NCI-H2107 (cell line): ENCODE measurements at regions not wholly inside any gene's neighbourhood (a gene's known extent, or its start where the extent isn't known, plus 50 kb on each side); places are given as distances from the start of the nearest gene placed in this dataset.
"Not testable (repeated sequence)": the region's sequence is repeated elsewhere in the genome, so short reads cannot be mapped to it uniquely, and the experiment has no call there.

Experiments used
- DNase-seq: peaks from one replicate; lab custom pipeline; 2025; lab: John Stamatoyannopoulos, UW

GRCh38 chr10:28896791-28897409 is 219.6 kb downstream of the BAMBI start:
- DNase-seq: not testable (repeated sequence)

DNA sequence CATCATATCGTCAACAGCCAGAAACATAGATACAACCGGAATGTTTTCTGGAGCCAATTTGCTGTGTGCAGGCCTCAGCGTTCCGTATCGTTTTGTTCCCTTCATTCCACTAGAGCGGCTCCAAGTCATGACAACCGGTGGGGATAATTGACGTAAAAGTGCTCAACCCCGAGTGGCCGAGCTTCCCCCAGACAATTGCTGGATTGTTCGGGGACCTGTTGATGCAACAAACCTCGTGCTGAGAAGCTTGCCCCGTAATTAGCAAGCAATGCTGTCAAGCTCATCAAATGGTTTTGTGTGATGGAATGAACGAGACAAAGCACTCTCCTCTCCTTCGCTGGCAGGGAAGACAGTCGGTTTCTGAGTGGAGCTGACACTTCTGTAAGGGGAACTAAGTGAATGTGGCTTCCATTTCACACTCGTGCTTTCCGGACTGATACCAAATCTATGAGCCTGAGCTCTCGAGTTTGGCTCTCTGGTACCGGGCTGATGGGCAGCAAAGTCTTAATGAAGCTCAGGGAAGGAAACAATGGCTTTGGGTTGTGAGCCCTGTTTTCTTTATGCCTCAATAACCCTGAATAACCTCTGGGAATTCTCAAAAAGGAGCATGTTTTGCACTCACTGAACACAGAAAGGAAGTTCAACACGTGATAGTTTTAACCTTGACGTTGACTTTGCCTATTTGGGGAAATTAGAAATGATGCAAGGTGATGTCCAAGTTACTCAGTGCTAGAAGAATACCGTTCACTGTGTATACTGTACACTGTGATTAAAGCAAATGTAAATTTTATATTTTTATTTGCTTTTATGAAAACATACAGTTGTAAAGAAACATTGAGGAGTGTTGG is 220.5 kb downstream of the BAMBI start:
- no peak for DNase-seq

DNA sequence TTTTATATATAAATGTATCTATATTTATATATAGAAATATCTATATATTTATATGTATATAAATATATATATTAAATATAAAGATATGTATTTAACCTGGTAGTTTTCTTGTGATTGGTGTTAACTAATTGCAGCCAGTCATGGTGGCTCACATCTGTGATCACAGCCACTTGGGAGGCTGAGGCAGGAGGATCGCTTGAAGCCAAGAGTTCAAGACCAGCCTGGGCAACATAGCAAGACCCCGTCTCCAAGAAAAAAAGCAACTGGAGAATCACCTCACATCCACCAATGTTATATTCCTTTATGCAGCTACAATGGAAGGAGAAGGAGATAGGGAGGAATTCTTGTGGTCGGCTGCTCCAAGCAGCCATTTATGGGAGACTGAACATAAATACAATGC is 224.9 kb downstream of the BAMBI start:
- DNase-seq: no peak

DNA sequence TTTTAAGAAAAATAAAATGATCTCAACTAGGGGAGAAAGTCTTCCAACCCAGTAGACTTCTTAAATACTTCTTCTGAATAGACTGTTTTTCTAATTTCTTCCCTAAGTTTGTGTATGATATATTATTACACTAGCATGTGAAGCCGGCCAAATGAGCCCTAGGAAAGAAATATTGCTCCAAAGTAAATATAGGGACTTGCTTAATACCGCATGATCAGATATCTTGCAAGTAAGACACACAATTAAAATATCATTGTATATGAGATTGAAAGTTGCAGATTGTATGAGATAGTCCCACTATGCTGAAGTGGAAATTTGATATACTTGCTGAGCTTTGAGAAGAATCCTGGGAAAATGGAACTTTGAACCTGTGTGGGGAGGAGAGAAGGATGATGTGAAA is 225.7 kb downstream of the BAMBI start:
- DNase-seq: no peak

DNA sequence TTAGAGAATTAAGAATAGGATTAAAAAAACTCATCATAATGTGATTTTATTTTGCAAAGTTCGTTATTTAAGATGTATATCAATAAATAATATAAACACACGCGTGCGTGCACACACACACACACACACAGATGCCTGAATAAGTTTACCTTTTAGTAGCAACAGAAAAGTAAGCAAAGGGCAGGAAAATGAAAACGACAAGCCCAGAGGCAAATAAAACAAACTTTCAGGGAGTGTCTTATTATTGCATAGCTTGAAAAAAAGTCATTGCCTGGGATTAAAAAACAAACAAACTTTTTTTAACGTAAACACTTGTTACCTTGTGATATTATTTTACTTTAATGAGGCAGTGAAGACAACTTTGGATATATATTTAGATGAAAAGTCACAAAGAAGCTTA is 226.4 kb downstream of the BAMBI start:
- no peak for DNase-seq

DNA sequence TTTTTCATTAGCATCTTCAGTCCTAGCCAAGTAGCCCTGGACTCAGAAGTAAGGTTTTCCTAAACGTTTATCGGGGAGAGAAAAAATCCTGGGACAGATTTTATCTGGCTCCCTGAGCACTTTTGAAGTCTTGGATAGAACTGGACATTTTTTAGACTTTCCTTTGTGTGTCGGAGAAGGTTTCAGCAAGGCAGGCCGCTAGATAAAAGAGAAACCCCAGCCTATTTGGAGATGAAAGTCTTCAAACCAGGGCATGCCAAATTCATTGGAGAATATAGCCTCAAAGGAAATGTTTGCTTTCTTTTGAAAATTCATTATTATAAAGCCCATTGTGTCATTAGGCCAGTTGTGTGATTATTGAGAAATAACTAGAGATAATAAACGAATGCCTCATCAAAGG is 228.1 kb downstream of the BAMBI start:
- DNase-seq: no peak

DNA sequence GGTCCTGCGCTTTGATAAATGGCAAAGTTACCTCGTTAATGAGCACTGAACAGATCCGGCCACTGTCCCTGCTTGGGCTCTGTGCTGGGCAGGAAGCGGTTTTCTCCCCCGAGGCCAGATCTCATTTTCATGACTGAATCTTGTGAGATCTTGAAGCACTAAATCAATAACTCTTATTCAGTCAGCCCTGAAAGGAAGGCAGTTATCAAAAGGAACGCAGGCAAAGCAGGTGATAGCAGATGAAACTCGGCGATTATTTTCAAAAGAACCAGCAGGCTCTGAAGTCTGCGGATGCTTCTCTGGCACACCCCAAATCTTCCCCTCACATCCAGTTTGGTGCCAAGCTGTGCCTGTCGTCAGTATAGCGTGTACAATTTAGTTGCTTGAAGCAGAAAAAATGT is 228.7 kb downstream of the BAMBI start:
- DNase-seq: no peak

- DNase-seq: no peak
These were observed 229.1 kb downstream of the BAMBI start for GRCh38 chr10:28906415-28906814.

DNA sequence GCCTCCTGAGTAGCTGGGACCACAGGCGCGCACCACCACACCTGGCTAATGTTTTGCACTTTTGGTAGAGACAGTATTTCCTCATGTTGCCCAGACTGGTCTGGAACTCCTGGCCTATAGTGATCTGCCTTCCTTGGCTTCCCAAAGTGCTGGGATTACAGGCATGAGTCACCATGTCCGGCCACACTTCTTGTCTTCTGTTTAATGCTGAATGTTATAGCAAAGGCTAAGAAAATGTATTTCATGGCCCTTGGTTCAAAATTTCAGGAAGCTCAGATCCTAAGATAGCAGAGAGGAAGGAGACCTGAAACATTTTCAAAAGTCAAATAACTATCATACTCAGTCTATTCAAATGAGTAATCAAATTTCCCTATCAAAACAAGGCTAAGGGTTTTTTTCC is 229.6 kb downstream of the BAMBI start:
- no peak for DNase-seq

DNA sequence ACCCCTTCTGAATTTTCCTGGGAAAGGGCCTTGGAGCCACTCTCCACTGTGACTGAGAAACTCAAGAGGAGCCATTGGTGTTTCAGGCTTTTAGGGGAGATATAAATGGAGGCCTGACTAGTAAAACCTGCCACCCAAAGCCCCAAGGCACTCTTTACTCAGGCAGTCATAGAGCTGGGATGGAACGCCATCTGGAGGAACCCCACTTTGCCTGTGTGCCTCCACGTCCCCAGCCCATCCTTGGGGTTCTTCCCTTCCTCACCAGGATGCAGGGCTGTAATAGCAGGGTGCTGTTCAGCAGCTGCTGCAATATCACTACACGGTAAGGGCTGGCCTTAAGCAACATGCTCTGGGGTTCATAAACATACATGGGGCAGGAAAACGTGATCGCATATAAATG is 232.6 kb downstream of the BAMBI start:
- DNase-seq: no peak

GRCh38 chr10:28910956-28911355 is 233.6 kb downstream of the BAMBI start:
- no peak for DNase-seq

DNA sequence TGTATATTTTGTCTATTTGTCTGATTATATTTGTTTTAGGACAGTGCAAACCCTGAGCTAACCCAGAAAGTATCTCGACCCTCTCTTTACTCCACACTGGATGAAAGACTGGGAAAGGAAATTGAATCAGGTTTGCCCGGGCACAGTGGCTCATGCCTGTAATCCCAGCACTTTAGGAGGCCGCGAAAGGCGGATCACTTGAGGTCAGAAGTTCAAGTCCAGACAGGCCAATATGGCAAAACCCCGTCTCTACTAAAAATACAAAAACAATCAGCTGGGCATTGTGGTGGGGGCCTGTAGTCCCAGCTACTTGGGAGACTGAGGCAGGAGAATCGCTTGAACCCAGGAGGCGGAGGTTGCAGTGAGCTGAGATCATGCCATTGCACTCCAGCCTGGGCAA is 234.2 kb downstream of the BAMBI start:
- DNase-seq: not testable (repeated sequence)

GRCh38 chr10:28912017-28912783 is 234.9 kb downstream of the BAMBI start:
- DNase-seq: no peak

DNA sequence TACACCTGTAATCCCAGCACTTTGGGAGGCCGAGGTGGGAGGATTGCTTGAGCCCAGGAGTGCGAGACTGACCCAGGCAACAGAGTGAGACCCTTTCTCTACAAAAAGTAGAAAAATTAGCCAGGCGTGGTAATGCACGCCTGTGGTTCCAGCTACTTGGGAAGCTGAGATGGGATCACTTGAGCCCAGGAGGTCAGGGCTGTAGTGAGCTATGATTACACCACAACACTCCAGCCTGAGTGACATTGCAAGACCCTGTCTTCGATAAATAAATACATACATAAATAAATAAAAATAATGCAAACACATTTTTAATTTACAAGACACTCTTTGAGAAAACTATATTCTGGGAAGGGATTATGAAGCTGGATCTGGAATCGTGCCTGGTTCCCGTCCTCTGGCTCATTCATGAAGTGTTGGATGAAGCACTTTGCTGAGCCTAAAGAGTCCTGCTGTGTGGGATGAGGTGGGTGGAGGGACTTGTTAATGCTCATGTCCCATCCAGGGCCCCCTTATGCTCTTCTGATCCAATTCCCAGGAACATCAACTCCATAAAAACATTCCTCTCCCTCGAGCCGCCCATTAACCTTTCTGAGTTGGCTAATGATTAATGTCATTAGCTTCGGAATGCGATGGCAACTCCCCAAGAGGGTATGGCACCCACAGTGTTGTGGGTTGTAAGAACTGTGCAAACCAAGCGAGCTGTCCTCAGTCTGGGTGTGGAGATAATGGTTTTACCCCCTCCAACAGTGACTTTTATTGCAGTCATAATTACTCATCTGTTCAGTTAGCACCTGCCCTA is 236.3 kb downstream of the BAMBI start:
- no peak for DNase-seq

- no peak for DNase-seq
These were observed 237.4 kb downstream of the BAMBI start for GRCh38 chr10:28914701-28915100.

DNA sequence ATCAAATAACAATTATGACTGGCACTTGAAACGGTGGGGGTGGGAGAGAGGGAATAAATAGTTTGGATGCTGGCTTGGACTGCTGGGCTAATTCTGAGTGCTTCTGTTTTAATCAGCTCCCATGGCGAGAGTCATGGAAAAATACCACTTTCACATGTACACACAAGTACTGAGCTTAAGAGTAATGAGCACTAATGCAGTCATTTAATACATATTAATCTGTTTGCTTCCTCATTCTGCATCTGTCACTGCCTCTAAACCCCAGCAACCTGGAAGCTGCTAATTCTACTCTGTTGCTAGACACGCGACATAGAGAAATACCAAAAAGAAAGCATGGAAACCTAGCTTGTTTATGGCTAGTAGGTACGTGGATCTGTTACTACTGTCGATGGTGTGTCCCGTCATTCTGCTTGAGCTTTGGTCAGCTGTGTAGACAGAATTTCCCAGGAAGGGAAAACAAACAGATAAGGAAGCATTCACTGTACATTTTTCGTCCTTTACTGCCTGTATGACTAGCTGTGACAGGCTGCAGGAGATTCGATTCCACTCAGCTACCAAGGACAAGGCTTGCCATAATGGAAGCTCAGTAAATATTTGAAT is 238.8 kb downstream of the BAMBI start:
- no peak for DNase-seq

DNA sequence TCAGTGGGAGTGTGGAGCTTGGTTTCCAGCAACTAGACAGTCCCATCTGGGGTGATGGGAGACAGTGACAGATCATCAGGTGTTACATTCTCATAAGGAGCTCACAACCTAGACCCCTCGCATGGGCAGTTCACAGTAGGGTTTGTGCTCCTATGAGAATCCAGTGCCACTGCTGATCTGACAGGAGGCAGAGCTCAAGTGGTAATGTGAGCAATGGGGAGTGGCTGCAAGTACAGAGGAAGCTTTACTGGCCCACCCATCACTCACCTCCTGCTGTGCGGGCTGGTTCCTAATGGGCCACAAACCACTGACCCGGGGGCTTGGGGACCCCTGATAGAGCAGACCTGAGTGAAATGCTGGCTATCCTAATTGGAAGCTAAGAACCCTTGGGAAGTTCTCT is 242.8 kb downstream of the BAMBI start:
- no peak for DNase-seq

DNA sequence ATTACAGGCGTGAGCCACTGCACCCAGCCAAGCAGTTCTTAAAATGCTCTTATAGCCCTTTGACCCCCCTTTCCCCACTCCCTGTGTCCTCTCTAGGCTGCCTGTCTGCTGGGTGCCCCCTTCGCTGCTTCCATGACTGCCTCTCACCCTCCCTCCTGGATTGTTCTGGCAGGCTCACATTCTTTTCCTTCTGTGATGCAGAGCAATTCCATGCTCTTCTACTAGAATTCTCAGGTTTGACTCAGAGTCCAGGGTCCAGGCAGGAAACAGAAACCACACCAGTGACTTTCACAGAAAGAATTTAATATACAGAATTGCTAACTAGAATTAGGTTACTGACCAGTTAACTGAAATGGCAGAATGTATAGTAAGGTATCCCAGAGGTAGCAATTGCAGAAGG is 244.8 kb downstream of the BAMBI start:
- no peak for DNase-seq

DNA sequence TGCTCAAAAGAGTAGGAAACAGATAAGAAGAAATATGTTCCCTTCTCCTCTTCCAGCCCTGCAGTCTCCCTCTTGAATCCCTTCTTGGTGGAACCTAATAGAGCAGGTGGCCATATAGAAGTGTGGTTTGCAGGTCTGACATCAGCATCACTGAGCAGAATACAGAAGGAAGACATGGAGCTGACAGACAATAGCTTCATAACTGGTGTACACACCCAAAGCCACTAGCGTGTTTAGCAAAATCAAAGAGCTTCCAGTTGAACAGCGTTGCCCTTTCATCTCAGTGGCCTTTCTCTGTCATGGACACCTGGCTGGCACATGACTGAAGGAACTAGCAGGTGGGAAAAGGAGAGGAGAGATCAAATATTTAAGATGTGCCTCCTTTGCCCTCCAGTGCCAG is 245.5 kb downstream of the BAMBI start:
- no peak for DNase-seq

- DNase-seq: no peak
These were observed 247.4 kb downstream of the BAMBI start for GRCh38 chr10:28924717-28925116.

- no peak for DNase-seq
These were observed 247.9 kb downstream of the BAMBI start for GRCh38 chr10:28925121-28925663.
